Osteoblast (primary cell): ENCODE measurements at regions not wholly inside any gene's neighbourhood (a gene's known extent, or its start where the extent isn't known, plus 50 kb on each side); places are given as distances from the start of the nearest gene placed in this dataset.

Experiments used
- DNase-seq: peaks from one replicate; pipeline ENCODE4 v3.0.0; 2011; ENCODE audit warnings: low spot score, mixed read lengths; ENCODE audit not compliant: insufficient read length; ENCODE audit errors: missing footprints
- H2AFZ ChIP-seq: 2 replicates; pipeline ENCODE4 v1.6.0; 2011; ENCODE audit warnings: mild to moderate bottlenecking, low read length
- H3K27ac ChIP-seq: 2 replicates; pipeline ENCODE4 v1.5.1; 2011; ENCODE audit warnings: mild to moderate bottlenecking, low read depth, low read length, moderate library complexity
- H3K27me3 ChIP-seq: 2 replicates; pipeline ENCODE4 v1.6.0; 2012; ENCODE audit warnings: mild to moderate bottlenecking, control low read depth, inconsistent platforms, low read length, moderate library complexity; ENCODE audit not compliant: insufficient read depth
- H3K36me3 ChIP-seq: 2 replicates; pipeline ENCODE4 v1.5.1; 2011; ENCODE audit warnings: mild to moderate bottlenecking, low read length, control low read depth, moderate library complexity; ENCODE audit not compliant: insufficient read depth
- H3K4me1 ChIP-seq: 2 replicates; pipeline ENCODE4 v1.5.1; 2011; ENCODE audit warnings: mild to moderate bottlenecking, low read length, control low read depth, moderate library complexity; ENCODE audit not compliant: insufficient read depth
- H3K4me2 ChIP-seq: 2 replicates; pipeline ENCODE4 v1.6.0; 2011; ENCODE audit warnings: mild to moderate bottlenecking, low read length; ENCODE audit not compliant: insufficient read depth
- H3K4me3 ChIP-seq: fragments of 200-600 bp; sonication (generic); 3 replicates; pipeline ENCODE4 v1.5.1; 2012; ENCODE audit warnings: mild to moderate bottlenecking, low read length, inconsistent platforms; ENCODE audit not compliant: insufficient read depth
- H3K79me2 ChIP-seq: 2 replicates; pipeline ENCODE4 v1.6.0; 2012; ENCODE audit warnings: mild to moderate bottlenecking, low read length, control low read depth, inconsistent platforms; ENCODE audit not compliant: insufficient read depth
- H3K9me3 ChIP-seq: 2 replicates; pipeline ENCODE4 v1.5.1; 2011; ENCODE audit warnings: low read depth, low read length, control low read depth
- H4K20me1 ChIP-seq: 2 replicates; pipeline ENCODE4 v1.6.0; 2012; ENCODE audit warnings: mild to moderate bottlenecking, low read length, control low read depth; ENCODE audit not compliant: insufficient read depth
- CTCF ChIP-seq: IDR thresholded peaks from 2 replicates; pipeline ENCODE4 v1.5.1; 2011; ENCODE audit warnings: mild to moderate bottlenecking, low read depth, low read length, moderate library complexity; ENCODE audit errors: extremely low read depth

- DNase-seq: no peak
- Histone ChIP-seq H3K4me2 (peak overlapping the region; percentile 61), H2AFZ (peak overlapping the region; percentile 82)
Observed at GRCh38 chr1:232225336-232226131, 404.4 kb downstream of the SIPA1L2 start.

GRCh38 chr1:232223887-232224286, 406.0 kb downstream of the SIPA1L2 start:
- Histone ChIP-seq H3K27me3 (no peaks in the 10 kb centered on the region), H3K4me3 (no peak overlapping the region), H4K20me1 (no peaks in the 10 kb centered on the region), H3K9me3 (no peaks in the 10 kb centered on the region), H3K27ac (no peak overlapping the region), H3K36me3 (no peaks in the 10 kb centered on the region), H3K79me2 (no peaks in the 10 kb centered on the region), H2AFZ (no peak overlapping the region), H3K4me1 (peaks cover 4% of the 10 kb centered on the region), H3K4me2 (no peak overlapping the region)
- no peak for DNase-seq
- no peak for TF ChIP-seq CTCF

More at GRCh38 chr1:232225336-232226131, 404.4 kb downstream of the SIPA1L2 start:
- Histone ChIP-seq H3K36me3 (no peaks in the 10 kb centered on the region), H3K27me3 (no peaks in the 10 kb centered on the region), H4K20me1 (no peaks in the 10 kb centered on the region), H3K9me3 (no peaks in the 10 kb centered on the region), H3K79me2 (no peaks in the 10 kb centered on the region), H3K4me1 (peaks cover 4% of the 10 kb centered on the region), H3K27ac (no peak overlapping the region), H3K4me3 (peak overlapping the region; percentile 30)
- TF ChIP-seq CTCF: no peak

GRCh38 chr1:232223183-232223708, 406.7 kb downstream of the SIPA1L2 start:
- no peaks in the 10 kb centered on the region for H3K9me3 ChIP-seq
- H4K20me1 ChIP-seq: no peaks in the 10 kb centered on the region
- no peaks in the 10 kb centered on the region for H3K36me3 ChIP-seq
- H3K4me2 ChIP-seq: no peak overlapping the region
- no peaks in the 10 kb centered on the region for H3K27me3 ChIP-seq
- TF ChIP-seq CTCF: no peak
- H2AFZ ChIP-seq: no peak overlapping the region
- H3K4me3 ChIP-seq: no peak overlapping the region
- no peak for DNase-seq
- H3K27ac ChIP-seq: no peak overlapping the region
- H3K4me1 ChIP-seq: peaks cover 4% of the 10 kb centered on the region
- no peaks in the 10 kb centered on the region for H3K79me2 ChIP-seq

- DNase-seq: no peak
- H3K4me3 ChIP-seq: no peak overlapping the region
- H3K4me2 ChIP-seq: no peak overlapping the region
- no peaks in the 10 kb centered on the region for H3K79me2 ChIP-seq
- no peaks in the 10 kb centered on the region for H3K27me3 ChIP-seq
- no peak overlapping the region for H2AFZ ChIP-seq
- H3K27ac ChIP-seq: no peak overlapping the region
- H3K9me3 ChIP-seq: no peaks in the 10 kb centered on the region
- no peaks in the 10 kb centered on the region for H3K36me3 ChIP-seq
- H4K20me1 ChIP-seq: no peaks in the 10 kb centered on the region
- H3K4me1 ChIP-seq: peaks cover 4% of the 10 kb centered on the region
- no peak for TF ChIP-seq CTCF
Observed at GRCh38 chr1:232222614-232223013, 407.3 kb downstream of the SIPA1L2 start.
